Epidermal melanocyte (primary cell): ENCODE measurements at regions not wholly inside any gene's neighbourhood (a gene's known extent, or its start where the extent isn't known, plus 50 kb on each side); places are given as distances from the start of the nearest gene placed in this dataset.
"Not testable (repeated sequence)": the region's sequence is repeated elsewhere in the genome, so short reads cannot be mapped to it uniquely, and the experiment has no call there.

Source experiments
- DNase-seq: peaks from one replicate; pipeline ENCODE4 v3.0.0; 2011; ENCODE audit warnings: low spot score; ENCODE audit not compliant: insufficient read length

- DNase-seq = no peak
Measured at GRCh38 chr17:34006126-34006525, 249.0 kb upstream of the CCL2 start.

DNA sequence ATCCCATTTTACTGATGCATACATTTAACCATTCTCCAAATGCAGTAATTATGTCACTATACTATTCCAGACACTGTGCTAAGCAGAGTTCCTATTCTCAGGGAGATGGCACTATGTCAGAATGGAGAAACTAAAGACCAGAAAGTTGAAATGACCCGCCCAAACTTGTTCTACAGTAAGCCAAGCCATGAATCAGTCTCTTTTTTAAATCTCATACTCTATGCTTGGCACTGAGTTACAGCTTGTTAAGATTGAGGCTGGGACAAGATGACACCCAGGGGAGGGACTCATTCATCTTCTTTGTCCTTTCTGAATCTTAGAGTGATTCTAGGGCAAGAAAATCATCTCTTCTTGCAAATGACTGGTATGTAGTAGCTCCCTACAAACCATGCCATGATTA, 247.0 kb upstream of the CCL2 start:
- DNase-seq = no peak

- no peak for DNase-seq
Measured at GRCh38 chr17:34009912-34010311, 245.2 kb upstream of the CCL2 start.

GRCh38 chr17:34010534-34010933, 244.6 kb upstream of the CCL2 start:
- no peak for DNase-seq

- DNase-seq = no peak
Measured at GRCh38 chr17:34011599-34011998, 243.5 kb upstream of the CCL2 start.

GRCh38 chr17:34012709-34013375, 242.2 kb upstream of the CCL2 start:
- DNase-seq = no peak

DNA sequence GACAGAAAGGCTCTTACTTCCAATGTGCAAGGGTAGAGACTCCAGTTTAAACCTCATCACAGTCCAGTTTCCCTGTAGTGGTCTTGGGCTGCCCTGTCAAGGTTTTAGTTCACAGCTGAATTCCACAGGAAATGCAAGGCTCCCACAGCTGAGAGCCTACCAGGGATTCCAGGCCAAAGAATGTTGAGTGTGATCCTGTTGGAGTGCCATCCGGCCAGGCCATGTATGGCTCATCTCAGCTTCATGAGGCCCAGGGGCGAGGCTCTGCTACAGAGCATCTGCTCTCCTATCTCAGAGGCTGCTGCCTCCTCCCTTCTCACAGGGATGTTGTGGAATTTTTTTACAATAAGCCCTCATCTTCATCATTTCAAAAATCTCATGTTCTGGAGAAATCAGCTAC, 239.8 kb upstream of the CCL2 start:
- no peak for DNase-seq

DNA sequence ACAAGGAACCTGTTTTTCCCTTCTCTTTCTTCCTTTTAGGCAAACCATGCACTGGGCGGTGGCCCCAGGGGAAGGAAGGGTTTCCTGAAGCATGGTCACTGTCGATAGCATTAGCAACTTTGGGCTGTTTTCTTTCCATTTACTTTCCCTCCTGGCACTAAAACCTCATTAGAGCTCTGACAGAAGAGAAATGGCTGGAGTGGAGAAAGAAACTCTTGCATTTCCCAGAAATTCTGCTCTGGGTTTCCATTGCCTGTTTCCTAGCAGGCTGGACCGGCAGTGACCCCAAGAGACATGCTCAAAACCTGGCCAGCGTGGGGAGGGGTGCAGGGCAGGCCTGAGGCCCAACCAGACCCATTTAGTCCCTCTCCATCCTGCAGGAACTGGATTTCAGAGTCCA, 230.7 kb upstream of the CCL2 start:
- DNase-seq = no peak

GRCh38 chr17:34024806-34025551, 230.1 kb upstream of the CCL2 start:
- no peak for DNase-seq

GRCh38 chr17:34030601-34031000, 224.5 kb upstream of the CCL2 start:
- DNase-seq = not testable (repeated sequence)

DNA sequence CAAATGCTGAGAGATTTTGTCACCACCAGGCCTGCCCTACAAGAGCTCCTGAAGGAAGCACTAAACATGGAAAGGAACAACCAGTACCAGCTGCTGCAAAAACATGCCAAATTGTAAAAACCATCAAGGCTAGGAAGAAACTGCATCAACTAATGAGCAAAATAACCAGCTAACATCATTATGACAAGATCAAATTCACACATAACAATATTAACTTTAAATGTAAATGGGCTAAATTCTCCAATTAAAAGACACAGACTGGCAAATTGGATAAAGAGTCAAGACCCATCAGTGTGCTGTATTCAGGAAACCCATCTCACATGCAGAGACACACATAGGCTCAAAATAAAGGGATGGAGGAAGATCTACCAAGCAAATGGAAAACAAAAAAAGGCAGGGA, 222.8 kb upstream of the CCL2 start:
- DNase-seq = not testable (repeated sequence)

GRCh38 chr17:34038786-34039185, 216.3 kb upstream of the CCL2 start:
- not testable (repeated sequence) for DNase-seq

- DNase-seq = not testable (repeated sequence)
Measured at GRCh38 chr17:34039213-34039612, 215.9 kb upstream of the CCL2 start.

DNA sequence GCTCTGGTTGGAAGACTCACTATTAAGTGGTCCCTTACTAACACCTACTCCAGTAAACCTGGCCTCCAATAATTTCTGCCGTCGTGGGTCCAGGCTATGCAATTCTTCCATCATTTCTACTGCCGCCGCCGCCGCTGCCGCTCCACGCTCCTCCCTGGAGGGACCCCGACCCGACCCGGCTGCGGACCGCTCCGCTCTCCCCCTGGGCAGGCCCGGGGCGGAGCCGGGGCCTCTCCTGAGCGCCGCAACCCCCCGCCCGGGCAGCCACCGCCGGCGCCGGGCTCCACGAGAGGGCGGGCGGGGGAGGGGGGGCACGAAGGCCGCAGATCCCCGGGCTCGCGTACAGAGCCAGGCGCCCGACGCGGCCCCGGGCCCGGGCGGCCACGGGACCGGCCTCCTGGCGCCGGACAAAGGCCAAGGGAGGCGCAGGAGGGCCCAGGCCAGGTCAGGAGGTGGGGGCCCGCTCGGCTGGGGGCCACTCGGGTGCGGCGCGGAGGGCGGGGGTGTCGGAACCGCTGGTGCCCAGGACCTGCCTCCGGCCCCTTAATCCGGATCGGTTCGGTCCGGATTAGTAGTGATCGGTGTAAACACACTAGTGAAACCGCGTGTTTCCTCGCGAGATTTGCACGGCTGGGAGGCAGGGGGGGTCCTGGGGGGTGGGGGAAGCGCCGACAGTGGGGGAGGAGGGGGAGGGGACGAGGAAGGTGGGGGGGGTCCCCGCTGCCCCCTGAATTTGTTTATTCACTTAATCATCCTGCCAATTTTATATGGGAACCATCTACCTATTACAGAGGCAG, 215.1 kb upstream of the CCL2 start:
- not testable (repeated sequence) for DNase-seq

GRCh38 chr17:34045990-34046389, 209.1 kb upstream of the CCL2 start:
- DNase-seq = no peak

DNA sequence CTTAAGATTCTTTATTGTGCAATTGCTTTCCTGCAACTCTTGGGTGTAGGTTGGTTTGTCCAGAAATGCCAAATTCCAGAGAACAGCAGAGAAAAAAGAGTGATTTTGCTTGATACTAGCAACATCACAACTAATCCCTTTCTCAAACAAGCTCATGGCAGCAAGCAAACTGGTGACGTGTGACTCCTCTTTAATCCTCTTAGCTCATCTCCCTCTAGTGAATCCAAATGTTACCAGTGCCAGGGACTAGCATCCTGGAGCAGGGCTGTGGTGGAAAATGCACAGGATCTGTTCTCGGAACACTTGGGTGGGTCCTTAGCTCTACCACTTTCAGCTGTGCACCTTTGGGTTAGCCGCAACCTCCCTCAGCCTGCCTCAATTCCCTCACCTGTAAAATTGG, 204.0 kb upstream of the CCL2 start:
- DNase-seq = no peak

DNA sequence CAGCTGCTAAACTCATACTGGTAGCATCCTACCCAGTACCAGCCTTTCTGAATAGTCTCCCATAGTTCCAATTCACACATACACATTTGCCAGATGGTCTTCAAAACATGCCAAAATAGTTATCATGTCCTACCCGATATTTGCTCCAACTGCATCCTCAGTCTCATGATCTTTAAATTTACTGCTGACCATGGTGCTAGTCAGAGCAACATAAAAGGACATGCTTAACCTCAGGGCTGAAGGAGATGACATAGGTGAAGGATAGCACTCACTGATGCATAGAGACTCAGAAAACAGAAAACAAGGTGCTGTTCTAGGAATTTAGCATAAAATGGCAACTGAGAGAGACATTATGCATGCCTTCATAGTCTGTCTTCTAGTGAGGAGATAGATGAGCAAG, 200.6 kb upstream of the CCL2 start:
- no peak for DNase-seq

DNA sequence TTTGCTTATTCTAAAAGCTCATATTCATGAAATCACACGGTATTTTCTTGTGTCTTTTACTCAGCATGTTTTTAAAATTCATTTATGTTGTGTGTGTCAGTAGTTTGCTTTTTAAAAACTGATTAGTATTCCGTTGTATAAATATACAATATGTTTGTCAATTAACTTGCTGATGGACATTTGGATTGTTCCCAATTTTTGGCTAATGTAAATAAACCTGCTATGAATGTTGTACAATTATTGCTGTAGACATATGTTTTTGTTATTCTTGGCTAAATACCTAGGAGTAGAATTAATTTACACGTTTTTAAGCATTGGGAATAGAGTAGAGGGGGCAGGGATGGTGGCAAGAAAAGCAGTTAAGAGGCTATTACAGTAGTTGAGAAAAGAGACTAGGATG, 199.5 kb upstream of the CCL2 start:
- DNase-seq = no peak

DNA sequence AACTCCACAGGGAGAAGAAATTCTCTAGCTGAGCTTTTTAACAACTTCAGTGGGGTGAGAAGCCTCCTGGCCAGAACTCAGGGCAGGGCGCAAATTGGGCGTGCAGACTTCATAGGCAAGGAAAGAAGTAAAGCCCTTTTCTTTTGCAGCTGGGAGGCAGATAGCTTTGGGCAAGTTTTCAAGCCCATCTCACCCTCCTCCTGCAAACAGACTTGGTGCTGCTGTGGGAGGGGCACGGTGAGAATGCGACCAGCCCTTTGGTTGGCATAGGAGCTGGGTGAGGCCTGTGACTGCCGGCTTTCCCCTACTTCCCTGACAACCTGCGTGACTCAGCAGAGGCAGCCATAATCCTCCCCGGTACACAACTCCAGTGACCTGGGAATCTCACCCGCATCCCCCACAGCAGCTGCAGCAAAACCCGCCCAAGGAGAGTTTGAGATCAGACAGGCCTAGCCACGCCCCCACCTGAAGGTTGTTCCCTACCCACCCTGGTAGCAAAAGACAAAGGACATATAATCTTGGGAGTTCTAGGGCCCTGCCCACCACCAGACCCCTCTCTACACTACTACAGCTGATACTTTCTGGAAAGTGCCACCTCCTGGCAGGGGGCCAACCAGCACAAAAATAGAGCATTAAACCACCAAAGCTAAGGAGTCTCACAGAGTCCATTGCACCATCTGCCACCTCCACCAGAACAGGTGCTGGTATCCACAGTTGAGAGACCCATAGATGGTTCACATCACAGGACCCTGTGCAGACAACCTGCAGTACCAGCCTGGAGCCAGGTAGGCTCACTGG, 195.5 kb upstream of the CCL2 start:
- no peak for DNase-seq

GRCh38 chr17:34066528-34066927, 188.6 kb upstream of the CCL2 start:
- no peak for DNase-seq

DNA sequence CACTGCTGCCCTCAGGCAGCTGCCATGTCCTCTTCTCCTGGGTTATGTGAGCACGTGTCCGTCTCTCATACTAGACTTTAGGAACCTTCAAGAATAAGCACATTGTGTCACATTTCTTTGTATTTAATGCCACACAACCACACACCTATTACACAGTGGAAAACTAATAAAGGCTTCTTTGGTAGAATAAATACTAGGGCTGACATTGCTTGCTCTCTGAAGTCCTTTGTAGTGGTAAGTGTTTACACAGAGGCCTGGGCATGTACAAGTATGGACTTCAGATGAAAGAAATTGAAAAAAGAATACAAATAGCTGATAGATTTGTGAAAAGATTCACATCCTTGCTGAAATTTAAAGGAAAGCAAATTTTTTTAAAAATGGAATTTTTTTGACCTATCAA, 188.1 kb upstream of the CCL2 start:
- DNase-seq = no peak

DNA sequence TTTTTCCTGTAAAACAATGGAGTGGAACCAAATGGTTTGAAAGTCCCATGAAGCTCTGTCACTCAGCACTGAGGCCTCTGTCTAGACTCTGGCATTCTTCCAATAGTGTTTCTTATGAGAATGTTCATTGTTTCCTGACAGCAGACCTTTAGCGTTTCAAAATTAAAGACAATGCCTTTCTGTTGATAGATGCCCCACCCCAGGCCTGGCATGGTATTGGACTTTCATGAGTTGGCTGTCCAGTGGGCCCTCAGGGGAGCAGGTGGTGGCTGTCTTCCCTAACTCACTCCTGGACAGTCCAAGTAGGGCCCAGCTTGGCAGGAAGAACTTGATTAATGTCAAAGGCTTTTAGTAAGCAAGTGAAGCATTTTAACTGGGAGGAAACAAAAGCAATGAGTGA, 186.5 kb upstream of the CCL2 start:
- no peak for DNase-seq
